ENCODE measurements at regions not wholly inside any gene's neighbourhood (a gene's known extent, or its start where the extent isn't known, plus 50 kb on each side); places are given as distances from the start of the nearest gene placed in this dataset.

DNA sequence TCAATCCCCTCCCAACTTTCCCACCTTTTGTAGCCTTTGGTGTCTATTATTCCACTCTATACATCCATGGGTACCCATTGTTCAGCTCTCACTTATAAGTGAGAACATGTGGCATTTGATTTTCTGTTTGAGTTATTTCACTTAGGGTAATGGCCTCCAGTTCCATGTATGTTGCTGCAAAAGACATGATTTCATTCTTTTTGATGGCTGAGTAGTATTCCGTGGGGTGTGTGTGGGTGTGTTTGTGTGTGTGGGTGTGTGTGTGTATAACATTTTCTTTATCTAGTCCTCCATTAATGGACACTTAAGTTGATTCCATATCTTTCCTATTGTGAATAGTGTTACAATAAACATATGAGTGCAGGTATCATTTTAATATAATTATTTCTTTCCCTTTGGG is 157.5 kb upstream of the FSTL4 start:
- DNase-seq (ENCODE audit: low read depth in 3 of 3), result no peak

DNA sequence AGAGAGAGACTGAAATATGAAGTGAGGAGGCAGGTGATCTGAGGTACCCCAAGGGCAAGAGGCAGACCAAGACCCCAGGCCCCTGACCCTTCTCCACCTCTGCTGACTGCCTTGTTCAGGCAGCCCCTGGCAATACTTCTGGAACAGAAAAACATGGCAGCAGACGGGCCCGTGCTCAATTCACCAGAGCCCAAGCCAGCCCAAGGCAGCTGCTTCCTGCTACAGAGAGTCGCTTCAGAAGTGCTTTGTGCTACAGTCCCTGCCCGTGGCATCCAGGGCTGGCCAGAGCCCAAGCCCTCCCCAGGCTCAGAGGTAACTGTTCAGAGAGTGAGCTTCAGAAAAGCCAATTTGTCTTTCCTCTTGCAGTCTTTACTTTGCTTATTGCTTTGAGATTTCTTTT is 151.4 kb upstream of the FSTL4 start:
- DNase-seq (ENCODE audit: low read depth in 3 of 3), result no peak

DNA sequence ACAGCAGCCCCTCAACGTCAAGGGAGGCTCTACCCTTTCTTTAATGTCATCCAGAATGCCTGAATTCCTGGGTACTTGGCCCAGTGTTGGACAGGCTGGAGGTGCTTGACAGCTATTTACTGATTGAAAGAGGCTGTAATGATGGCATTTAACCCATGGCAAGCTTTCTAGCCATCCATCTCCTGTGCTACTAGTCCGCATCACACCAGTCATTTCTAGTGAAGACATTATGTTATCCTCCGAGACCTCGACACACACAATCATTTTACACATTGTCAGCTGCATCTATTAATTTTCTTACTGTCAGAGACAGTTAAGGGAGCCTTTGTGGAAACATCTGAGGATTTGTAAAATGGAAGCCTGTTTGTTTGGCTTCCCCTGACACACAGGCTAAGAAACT is 149.3 kb upstream of the FSTL4 start:
- no peak for DNase-seq (ENCODE audit: low read depth in 3 of 3)

DNA sequence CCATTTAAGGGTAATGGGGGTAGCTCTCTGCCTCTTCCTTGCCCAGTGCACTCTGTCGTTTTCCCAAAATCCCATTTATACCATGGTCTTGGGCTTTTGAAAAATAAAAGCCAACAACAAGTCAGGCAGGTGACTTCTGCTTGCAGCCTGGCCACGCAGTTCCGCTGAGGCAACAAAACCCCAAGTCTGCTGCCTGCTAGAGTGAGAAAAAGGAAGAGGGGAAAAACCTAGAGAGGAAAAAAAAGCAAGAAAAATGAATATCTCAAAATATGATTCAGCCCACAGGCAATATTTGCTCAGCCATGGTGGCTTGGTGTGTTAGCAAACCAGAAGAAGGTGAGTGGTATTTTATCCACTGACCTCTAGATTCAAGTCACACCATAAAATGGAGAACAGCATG is 148.2 kb upstream of the FSTL4 start:
- no peak for DNase-seq (ENCODE audit: low read depth in 3 of 3)

DNA sequence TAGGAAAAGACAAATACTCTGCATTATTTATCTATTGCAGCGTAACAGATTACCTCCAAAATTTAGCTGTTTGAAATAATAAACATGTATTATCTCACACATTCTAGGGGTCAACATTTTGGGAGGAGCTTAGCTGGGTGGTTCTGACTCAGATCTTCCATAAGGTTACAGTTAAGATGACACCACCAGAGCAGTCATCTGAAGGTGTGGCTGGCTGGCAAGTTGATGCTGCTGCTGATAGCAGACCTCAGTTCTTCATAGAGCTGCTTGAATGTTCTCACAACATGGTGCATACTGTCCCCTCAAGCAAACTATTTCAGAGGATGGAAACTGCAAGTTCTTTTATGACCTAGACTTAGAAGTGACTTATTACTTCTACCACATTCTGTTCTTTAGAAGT is 146.3 kb upstream of the FSTL4 start:
- no peak for DNase-seq (ENCODE audit: low read depth in 3 of 3)

DNA sequence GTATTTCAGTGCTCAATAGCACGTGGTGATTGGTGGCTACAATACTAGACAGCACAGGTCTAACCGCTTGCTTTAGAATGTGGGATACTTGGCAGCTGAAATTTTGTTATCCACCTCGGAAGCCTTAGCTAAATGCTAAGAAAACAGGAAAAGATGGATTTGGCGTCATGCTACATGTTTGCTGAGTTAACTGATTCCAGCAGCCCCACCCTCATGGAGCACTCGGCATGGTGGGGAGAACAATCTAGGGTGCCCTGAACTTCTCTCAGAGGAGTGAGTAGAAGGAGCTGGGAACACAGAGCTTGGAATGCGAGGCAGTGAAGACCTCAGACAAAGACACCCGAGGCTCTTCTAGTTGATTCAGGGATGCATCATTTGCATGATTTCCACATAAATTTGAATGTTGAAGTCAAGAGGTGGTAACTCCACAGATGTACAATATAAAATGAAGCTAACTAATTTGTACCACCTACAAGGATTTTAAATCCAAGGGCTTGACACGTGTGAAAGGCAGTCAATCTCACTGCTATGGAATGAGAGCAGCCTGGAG is 145.1 kb upstream of the FSTL4 start:
- no peak for DNase-seq (ENCODE audit: low read depth in 3 of 3)

DNA sequence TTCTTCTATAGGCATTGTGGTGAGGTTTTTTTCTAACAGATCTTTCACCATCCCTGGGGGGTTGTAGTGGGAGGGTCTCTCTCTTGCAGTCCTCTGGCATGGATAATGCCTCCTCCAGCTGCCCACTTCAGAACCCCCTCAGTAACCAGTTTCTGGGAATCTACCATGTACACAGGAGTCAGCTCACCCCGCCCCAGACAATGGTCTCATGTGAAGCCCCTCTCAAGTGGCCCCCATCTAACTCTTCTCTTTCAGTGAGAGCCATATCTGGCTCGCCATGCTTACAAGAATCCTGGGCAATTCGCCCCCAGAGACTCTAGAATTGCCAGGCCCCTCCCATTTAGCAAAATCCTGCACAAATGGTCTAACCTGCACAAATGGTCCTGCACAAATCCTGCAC is 144.4 kb upstream of the FSTL4 start:
- DNase-seq (ENCODE audit: low read depth in 3 of 3), result no peak

DNA sequence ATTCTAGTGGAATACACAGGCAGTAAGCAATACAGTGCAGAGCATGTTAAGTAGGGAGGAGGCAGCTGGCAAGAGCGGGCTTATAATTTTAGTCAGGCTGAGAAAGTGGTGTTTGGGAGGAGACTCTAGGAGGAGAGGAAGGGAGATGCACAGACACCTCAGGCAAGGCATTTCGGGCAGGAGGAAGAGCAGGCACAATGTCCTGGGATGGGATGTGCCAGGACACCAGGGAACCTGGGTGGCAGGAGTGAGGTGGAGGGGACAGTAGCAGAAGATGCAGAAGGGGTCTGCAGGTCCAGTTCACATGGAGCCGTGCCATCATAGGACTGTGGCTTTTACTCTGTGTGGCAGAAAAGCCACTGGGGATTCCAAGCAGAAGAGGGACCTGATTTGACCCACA is 143.7 kb upstream of the FSTL4 start:
- no peak for DNase-seq (ENCODE audit: low read depth in 3 of 3)

DNA sequence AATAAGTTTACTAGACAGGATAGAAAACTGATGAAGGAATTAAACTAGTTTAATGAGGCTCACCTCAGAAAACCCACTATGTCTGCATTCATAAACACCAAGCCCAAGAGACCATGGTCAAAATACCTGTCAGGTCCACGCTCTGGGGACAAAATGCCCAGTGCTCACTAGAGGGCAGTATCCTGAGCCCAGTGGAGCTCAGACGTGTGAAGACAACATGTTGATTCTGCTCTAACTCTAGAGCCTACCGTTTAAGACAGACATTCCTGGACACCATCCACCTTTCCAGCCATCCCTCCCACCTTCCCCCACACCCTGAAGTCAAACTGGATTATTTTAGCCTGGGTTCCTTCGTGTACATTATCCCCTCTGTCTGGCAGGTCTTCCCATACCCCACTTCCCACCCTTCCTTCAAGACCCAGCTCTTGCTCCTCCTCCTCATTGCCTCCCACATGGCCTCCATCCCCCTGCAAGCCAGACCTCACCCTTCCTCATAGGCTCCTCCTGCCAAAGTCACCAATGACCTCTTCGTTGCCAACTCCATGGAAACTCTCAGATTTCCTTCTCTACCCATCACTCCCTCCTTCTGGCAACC is 142.3 kb upstream of the FSTL4 start:
- no peak for DNase-seq (ENCODE audit: low read depth in 3 of 3)

DNA sequence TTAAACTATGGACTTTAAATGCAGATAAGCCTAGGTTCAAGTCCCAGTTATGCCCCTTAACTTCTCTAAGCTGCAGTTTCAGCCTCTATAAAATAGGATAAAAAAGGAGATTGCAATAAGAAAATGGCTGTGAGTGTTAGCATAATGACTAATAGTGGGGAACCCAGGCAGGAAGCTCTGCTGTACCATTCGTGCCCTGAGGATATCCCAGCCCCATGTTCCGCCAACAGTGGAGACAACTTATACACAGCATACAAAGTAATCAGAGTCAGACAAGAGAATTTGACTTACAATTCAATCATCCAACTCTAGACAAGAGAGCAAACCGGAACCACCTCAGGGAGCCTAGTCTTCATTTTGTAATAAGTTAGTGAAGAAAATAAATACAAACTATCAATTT is 141.5 kb upstream of the FSTL4 start:
- DNase-seq (ENCODE audit: low read depth in 3 of 3), result no peak

DNA sequence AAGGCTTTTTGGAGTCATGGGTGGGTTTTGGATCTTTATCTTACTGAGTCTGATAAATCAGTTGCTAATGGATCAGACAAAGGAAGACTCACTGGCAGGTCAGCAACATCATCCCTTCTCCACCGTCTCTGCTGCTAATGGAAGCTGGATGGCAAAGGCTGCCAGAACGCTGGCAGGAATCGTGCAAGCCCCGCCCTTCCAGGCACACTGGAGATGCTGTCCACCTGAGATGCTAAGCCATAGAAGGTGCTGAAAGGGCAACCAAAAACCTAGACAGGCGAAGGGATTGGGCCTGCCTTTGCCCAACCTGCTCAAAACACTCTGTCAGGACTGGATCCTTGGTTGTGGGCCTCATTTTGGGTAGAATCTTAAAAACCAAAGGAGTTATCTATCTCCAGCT is 139.5 kb upstream of the FSTL4 start:
- DNase-seq (ENCODE audit: low read depth in 3 of 3), result no peak

DNA sequence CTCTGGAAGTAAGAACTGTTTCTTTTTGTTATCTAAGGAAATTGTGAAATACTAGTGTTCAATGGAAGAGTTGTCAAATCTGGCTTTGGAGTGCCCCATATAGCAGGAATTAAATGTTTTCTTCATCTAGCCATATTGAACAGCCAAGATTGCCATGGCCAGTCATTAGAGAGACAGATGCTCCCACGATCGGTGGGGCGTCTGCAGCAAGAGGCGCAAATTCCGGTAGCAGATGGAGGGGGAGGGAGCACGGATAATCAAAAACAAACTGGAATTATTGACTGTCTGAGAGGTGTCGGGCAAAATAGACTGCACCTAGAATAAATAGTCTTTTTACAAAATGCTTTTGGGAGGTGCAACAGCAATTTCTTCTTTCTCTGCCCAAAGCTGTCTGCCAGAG is 139.1 kb upstream of the FSTL4 start:
- DNase-seq (ENCODE audit: low read depth in 3 of 3), result no peak

DNA sequence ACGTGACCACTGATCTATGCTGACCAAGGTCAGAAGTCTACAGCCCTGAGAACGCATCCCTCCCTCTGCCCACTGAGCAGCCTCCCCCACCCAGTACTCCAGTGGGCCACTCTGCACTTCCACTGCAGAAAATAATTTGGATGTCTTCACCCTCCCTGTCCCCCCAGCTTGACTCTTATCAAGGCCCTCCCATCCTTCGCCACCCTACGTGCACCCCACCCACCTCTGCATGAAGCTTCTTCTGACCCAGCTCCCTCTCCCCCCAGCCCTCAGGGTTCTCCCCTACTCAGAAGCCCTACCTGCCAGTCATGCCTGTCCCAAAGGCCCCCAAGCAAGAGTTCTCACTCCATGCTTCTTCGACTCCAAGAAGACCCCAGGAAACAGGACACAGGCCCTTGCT is 138.5 kb upstream of the FSTL4 start:
- no peak for DNase-seq (ENCODE audit: low read depth in 3 of 3)

DNA sequence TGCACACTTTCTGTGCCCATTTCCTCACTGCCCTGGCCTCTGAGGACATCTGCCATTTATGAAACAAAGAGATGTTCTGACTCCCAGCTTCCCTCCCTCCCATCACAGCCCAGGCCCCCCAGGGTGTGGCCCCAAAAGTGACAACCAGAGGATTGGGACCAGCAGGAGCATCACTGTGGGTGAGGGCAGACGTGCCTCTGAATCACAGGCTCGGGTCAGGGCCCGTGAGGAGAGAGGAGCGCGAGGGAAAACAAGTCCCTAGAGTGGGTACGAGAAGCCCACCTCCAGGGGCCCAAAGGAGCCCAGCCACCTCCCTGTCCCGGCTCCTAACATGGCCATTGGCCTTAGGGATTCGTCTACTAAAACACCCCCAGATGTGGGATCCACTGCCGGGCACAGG is 138.0 kb upstream of the FSTL4 start:
- DNase-seq (ENCODE audit: low read depth in 3 of 3), result no peak

DNA sequence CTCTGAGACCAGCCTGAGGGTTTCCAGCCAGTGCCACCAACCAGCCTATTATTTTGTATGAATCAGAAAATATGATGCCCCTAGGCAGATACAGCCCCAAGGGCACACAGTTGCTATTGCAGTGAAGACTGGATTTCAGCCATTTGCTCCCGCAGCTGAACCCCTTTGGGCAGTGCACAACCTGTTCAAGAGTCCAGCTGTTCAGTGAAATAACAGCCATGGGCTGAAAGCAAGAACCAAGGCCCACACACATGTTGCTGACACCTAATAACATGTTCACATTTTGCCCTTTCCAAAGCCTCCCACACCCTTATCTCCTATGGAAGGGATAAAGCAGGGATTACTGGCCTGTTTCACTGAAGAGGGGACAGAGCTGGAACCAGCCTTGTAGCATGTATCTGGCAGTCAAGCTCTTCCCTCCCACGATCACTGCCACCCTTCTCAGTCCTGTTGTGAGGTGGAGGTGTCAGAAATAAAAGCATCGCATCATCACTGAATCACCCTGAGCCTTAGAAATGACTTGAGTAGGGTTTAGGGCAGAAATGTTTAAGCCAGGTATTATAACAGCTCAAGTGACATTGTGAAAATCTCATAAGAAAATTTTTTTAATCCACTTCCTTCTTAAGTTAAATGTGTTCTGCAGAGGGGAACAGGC is 137.1 kb upstream of the FSTL4 start:
- no peak for DNase-seq (ENCODE audit: low read depth in 3 of 3)

DNA sequence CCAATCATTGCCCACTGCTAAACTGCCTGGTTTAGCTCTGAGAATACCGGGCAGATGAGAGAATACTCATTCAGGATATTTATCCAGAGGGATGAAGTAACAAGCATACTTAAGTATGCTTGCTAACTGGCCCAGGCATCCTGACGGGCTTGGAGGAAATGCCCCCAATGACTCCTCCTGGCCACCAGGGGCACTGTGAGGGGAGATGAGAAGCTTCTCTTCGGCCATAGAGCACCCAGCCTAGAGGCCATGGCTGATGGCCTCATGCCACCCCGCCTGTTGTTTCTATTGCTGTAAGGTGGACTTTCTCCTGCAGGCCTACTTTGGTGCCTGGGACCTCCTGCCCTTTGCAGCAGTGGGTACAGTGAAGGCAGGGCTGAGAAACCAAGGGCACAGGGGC is 134.5 kb upstream of the FSTL4 start:
- DNase-seq (ENCODE audit: low read depth in 3 of 3), result no peak

DNA sequence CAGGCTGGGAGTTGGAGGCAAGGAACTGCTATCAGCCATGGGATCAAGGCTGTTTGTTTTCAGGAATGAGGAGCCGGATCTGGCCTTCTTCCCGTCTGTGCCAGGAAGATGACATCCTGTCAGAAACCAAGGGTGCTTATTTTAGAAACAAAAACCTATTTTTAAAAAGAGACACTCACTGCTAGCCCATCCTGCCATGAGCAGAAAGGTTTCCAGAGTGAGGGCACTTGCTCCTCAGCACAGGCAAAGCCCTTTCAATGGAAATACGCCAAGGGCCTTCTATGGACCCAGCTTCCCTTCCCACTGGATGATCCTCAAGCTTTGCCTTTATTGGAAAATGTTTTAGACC is 132.6 kb upstream of the FSTL4 start:
- no peak for DNase-seq (ENCODE audit: low read depth in 3 of 3)

DNA sequence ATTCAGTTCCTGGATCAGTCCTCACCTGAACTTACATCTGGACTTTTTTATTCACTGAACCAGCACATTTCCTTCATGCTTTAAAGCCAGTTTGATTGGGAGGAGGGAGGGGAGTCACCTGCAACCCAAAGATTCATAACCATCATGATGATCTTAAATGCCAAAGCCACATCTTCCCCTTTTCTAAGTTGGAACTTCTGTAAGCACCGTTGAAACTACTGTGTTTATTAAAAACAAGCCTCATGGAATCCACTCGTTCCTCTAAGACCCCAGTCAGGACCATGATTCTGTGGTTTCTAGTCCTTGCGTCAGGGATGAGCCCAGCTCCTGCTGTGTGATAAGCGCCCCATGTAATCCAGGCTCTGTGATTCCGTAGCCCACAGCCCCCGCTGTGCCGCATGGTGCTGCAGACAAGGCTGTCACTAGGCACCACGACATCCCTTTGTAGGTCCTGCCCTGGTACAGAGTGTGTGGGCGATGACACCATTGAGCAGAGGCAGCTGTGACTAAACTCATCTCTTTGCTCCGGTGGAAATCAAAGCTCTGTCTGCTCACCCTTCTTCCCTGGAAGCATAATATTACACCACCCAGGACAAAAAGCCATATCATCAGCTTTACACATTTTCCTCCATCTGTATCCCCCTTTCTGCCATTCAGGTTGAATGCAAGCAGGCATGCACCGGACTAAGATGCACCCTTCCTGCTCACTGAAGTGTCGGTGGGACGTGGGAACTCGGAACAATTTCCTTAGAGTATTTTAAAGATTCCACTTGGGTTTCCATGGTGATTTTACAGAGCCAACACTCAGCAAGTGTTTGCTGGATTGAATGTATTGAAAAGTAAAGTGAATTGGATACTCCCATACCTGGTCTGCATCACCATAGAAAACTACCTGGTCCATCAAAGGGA is 132.0 kb upstream of the FSTL4 start:
- DNase-seq (ENCODE audit: low read depth in 3 of 3), result no peak

DNA sequence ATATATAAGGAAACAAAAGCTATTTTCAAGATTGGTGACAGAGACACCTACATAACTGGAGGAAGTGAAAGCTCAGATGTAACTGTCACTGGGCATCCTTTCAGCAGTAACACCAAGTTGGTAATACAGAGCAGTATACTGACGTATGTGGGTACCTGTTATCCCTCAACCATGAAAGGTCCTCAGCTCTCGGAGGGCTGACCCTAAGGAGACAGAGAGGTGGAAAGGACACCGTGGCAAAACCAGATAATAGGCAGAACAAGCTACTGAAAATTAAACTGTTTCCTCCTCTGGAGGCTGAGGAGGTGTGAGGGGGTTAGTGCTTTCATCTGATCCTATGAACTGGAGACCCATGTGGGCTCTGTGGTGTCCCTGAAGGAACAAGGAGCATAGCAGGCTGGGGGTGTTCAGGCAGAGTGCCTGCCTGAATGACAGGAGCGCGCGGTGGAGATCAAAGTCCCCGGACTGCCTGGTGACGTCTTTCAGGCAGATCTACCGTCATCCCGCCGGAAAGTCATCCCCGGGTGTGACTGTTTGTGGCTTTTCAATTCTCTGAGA is 130.2 kb upstream of the FSTL4 start:
- no peak for DNase-seq (ENCODE audit: low read depth in 3 of 3)

DNA sequence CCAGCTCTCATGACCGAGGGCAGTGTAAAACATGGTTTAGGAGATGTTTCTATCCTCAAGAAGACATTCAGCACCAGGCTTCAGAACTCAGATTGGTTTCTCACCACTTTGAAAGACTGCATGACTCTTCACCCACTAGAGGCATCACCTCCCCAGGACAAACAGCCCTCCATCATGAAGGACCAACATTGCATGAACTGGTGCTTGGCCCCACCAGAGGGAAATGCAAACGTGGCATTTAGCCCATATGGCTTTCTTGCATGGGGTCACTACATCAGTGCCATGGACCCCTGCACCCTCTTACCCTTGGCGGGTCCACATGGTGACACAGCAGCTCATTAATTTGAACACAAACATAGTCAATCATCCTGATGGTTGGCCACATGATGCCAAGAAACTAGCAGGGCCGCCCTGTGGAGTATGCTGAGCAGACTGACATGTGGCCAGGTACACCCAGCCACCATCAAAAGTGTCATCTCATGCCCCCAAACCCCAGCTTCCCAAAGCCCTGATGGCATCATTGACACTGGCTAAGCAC is 129.5 kb upstream of the FSTL4 start:
- DNase-seq (ENCODE audit: low read depth in 3 of 3), result no peak

DNA sequence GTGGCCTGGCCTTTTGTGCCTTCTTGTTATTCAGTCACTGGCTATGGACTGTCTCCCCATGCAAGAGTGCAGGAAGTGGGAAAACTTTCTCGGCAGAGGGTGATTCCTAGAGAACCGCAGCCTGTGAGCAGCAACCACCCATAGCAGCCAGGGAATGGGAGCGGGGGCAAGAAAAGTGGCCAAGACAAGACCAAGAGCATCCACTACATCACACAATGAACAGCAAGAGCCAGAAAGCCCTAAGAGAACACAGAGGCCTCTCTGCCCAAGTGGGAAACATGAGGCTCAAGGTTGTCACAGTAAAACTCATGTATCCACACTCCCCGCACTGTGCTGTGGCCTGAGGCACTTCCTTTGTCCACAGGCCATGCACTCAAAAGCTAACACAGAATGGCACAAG is 129.1 kb upstream of the FSTL4 start:
- DNase-seq (ENCODE audit: low read depth in 3 of 3), result no peak

DNA sequence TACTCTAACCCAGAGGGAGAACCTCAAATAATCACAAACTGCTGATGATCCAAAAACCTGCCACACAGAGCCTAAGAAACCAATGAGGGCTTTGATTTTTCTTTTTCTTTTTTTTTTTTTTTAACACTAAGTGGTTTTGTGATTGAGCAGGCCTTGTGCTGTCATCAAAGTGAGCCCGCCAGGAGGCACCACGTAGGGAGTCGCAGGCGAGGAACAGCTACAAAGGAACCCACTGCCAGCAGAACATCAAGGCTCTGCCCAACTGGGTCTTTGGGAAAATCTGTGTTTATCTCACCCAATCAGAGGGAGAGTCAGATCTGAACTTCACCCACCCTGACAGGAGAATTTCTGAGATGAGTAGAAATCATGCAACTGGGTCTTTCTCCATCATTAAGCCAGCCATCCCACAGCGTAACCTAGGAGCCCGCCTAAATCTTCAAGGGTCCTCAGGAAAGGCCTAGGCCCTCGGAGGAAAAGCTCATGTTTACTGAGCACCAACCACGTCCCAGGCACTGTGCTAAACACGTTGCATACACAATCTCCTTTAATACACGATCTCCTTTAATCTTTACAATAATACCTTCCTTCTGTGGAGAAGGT is 126.9 kb upstream of the FSTL4 start:
- no peak for DNase-seq (ENCODE audit: low read depth in 3 of 3)
